ENCODE measurements at regions not wholly inside any gene's neighbourhood (a gene's known extent, or its start where the extent isn't known, plus 50 kb on each side); places are given as distances from the start of the nearest gene placed in this dataset.

GRCh38 chr20:24745206-24745605 is 203.9 kb upstream of the CST7 start:
- in situ Hi-C loops (cut with MboI) (no loop called here), intact Hi-C loops (cut with micrococcal nuclease) (no loop called here)
- ATAC-seq (no peak), FAIRE-seq (no peak), DNase-seq (ENCODE audit: extremely low read depth in 1 of 4, low spot score in 3 of 4) (no peak)
- no TSS peak for BruUV-seq (replicated peaks)
- Histone ChIP-seq H3K9me3 (replicated peaks; ENCODE audit: control insufficient read depth, insufficient read depth, low read depth, low read length) (no peaks in the 10 kb centered on the region), H4K20me1 (replicated peaks; ENCODE audit: control insufficient read depth, insufficient read depth, low read length) (no peaks in the 10 kb centered on the region; the same call in 1 of the 2 replicates), H3K4me1 (replicated peaks in 1 of 2; ENCODE audit: control insufficient read depth in 2 of 2, insufficient read depth in 2 of 2, low read length in 2 of 2) (peaks cover 0 to 7% of the 10 kb centered on the region in 2 experiments; a peak in 2 of 5 replicates), H3K36me3 (ENCODE audit: control insufficient read depth, insufficient read depth, low read length) (no peaks in the 10 kb centered on the region), H3K4me2 (ENCODE audit: insufficient read depth, low read length) (no peak overlapping the region), H3K9ac (ENCODE audit: insufficient read depth in 1 of 2, low read depth in 2 of 2, low read length in 2 of 2) (no peak overlapping the region), H3K9me1 (ENCODE audit: control insufficient read depth, insufficient read depth, low read length) (no peaks in the 10 kb centered on the region), H2AFZ (ENCODE audit: low read depth, low read length) (no peak overlapping the region), H3K79me2 (ENCODE audit: control insufficient read depth, insufficient read depth, low read length) (no peaks in the 10 kb centered on the region), H3K27me3 (ENCODE audit: control insufficient read depth in 2 of 2, insufficient read depth in 2 of 2, low read length in 2 of 2) (no peaks in the 10 kb centered on the region), H3K4me3 (no peak overlapping the region), H3K27ac (ENCODE audit: extremely low read depth, low read depth, low read length) (no peak overlapping the region)
- TF ChIP-seq ZNF707 (CRISPR knock-in tag; conservative IDR thresholded peaks at IDR 0.05) = no peak
- no peak for TF ChIP-seq ZNF143 (CRISPR knock-in tag; IDR thresholded peaks at IDR 0.05)
- TF ChIP-seq ZNF583 (CRISPR knock-in tag; IDR thresholded peaks at IDR 0.05) = no peak
- ChIA-PET POLR2A (no interaction called here), CTCF (ENCODE audit: low intra/inter-chr PET ratio) (no interaction called here)
- WGBS (ENCODE audit: insufficient coverage, low coverage, missing lambda C conversion rate) = 0% methylated on average over 6 of the region's 6 CpGs

GRCh38 chr20:24745617-24746350 is 203.3 kb upstream of the CST7 start:
- no peak for FAIRE-seq
- BruUV-seq (replicated peaks) = no TSS peak
- TF ChIP-seq ZNF280A (IDR thresholded peaks at IDR 0.05; ENCODE audit: low read depth, partially characterized antibody) = no peak
- no peak for TF ChIP-seq CREB3L1 (IDR thresholded peaks at IDR 0.05; ENCODE audit: borderline replicate concordance, low read depth)
- TF ChIP-seq TFAP4 (CRISPR knock-in tag; IDR thresholded peaks at IDR 0.05; ENCODE audit: borderline replicate concordance) = no peak
- no peak for TF ChIP-seq HINFP (tag; conservative IDR thresholded peaks at IDR 0.05; ENCODE audit: low read depth)

More at GRCh38 chr20:24745617-24746350, 203.3 kb upstream of the CST7 start:
- no peaks in the 10 kb centered on the region for H3K9me1 ChIP-seq (ENCODE audit: control insufficient read depth, insufficient read depth, low read length)
- in situ Hi-C loops (cut with MboI) = no loop called here
- DNase-seq (ENCODE audit: extremely low read depth in 1 of 4, low spot score in 3 of 4) = no peak
- peaks cover 0 to 7% of the 10 kb centered on the region in 2 experiments; a peak in 2 of 5 replicates for H3K4me1 ChIP-seq (replicated peaks in 1 of 2; ENCODE audit: control insufficient read depth in 2 of 2, insufficient read depth in 2 of 2, low read length in 2 of 2)
- H3K27me3 ChIP-seq (ENCODE audit: control insufficient read depth in 2 of 2, insufficient read depth in 2 of 2, low read length in 2 of 2) = no peaks in the 10 kb centered on the region
- ATAC-seq = no peak
- no peaks in the 10 kb centered on the region for H3K79me2 ChIP-seq (ENCODE audit: control insufficient read depth, insufficient read depth, low read length)
- no peak overlapping the region for H3K9ac ChIP-seq (ENCODE audit: insufficient read depth in 1 of 2, low read depth in 2 of 2, low read length in 2 of 2)
- no peak overlapping the region for H3K4me2 ChIP-seq (ENCODE audit: insufficient read depth, low read length)
- no peaks in the 10 kb centered on the region; the same call in 1 of the 2 replicates for H4K20me1 ChIP-seq (replicated peaks; ENCODE audit: control insufficient read depth, insufficient read depth, low read length)
- H3K36me3 ChIP-seq (ENCODE audit: control insufficient read depth, insufficient read depth, low read length) = no peaks in the 10 kb centered on the region
- no peak overlapping the region for H3K27ac ChIP-seq (ENCODE audit: extremely low read depth, low read depth, low read length)
- intact Hi-C loops (cut with micrococcal nuclease) = no loop called here
- ChIA-PET POLR2A (no interaction called here), CTCF (ENCODE audit: low intra/inter-chr PET ratio) (no interaction called here)
- no peak overlapping the region for H2AFZ ChIP-seq (ENCODE audit: low read depth, low read length)
- 2% methylated on average over 12 of the region's 14 CpGs for WGBS (ENCODE audit: insufficient coverage, low coverage, missing lambda C conversion rate)
- H3K9me3 ChIP-seq (replicated peaks; ENCODE audit: control insufficient read depth, insufficient read depth, low read depth, low read length) = no peaks in the 10 kb centered on the region
- no peak overlapping the region for H3K4me3 ChIP-seq
